GM12878 (cell line): ENCODE measurements at regions not wholly inside any gene's neighbourhood (a gene's known extent, or its start where the extent isn't known, plus 50 kb on each side); places are given as distances from the start of the nearest gene placed in this dataset.

Experiments used
- ATAC-seq: fragments of 200-7000 bp; cut with Tn5 transposase; 3 replicates; pipeline ENCODE4 v1.9.1; 2020; ENCODE audit warnings: mild to moderate bottlenecking, moderate library complexity
- BruUV-seq: library from RNA; stranded (reverse); fragments of 400-500 nt; replicated peaks from 2 replicates; lab custom pipeline; 2021; lab: Mats Ljungman, UMichigan
- CTCF ChIA-PET: fragments of 300-600 bp; sonication (Branson Sonifier 250); formaldehyde crosslinking; extraction: SDS; loops from one replicate; lab custom pipeline; 2021; ENCODE audit warnings: inconsistent platforms; lab: Yijun Ruan, JAX
- POLR2A ChIA-PET: fragments of 350-600 bp; formaldehyde crosslinking; extraction: SDS; loops from one replicate; lab custom pipeline; 2021; ENCODE audit warnings: inconsistent platforms; lab: Charles Lee
- RAD21 ChIA-PET: fragments of 300-600 bp; sonication (Branson Sonifier 250); formaldehyde crosslinking; loops from one replicate; lab custom pipeline; 2023; ENCODE audit warnings: antibody characterized with exemption; ENCODE audit not compliant: unreplicated experiment; lab: Charles Lee
- SMC1A ChIA-PET: fragments of 300-600 bp; sonication (Branson Sonifier 250); formaldehyde crosslinking; loops from one replicate; lab custom pipeline; 2023; ENCODE audit not compliant: unreplicated experiment, uncharacterized antibody; lab: Charles Lee
- DNase-seq: peaks from one replicate; pipeline ENCODE4 v3.0.0-alpha.2; 2011; ENCODE audit warnings: low read depth, low spot score
- FAIRE-seq: peaks from 3 replicates; lab custom pipeline; 2011; peaks lifted over from hg19 to GRCh38; lab: Jason Lieb, UNC
- H2AFZ ChIP-seq: 2 replicates; pipeline ENCODE4 v1.6.0; 2011; ENCODE audit warnings: low read depth, low read length, control low read depth; ENCODE audit not compliant: control insufficient read depth
- H3K27ac ChIP-seq: 2 replicates; pipeline ENCODE4 v1.5.1; 2011; ENCODE audit warnings: control low read depth; ENCODE audit not compliant: control insufficient read depth, insufficient read depth
- H3K27me3 ChIP-seq, 2 experiments: replicated peaks in 1 of 2; 2 replicates each; pipeline versions ENCODE4 v1.6.0 to v1.6.1; 2011; ENCODE audit warnings: low read length in 1 of 2; ENCODE audit not compliant: control insufficient read depth in 2 of 2, insufficient read depth in 2 of 2
- H3K36me3 ChIP-seq, 2 experiments: 2 replicates each; pipeline ENCODE4 v1.5.1; 2011; ENCODE audit warnings: low read length in 1 of 2; ENCODE audit not compliant: control insufficient read depth in 2 of 2, insufficient read depth in 2 of 2
- H3K4me1 ChIP-seq: 2 replicates; pipeline ENCODE4 v1.6.1; 2011; ENCODE audit warnings: mild to moderate bottlenecking, low read length, moderate library complexity, mixed read lengths; ENCODE audit not compliant: control insufficient read depth, insufficient read depth
- H3K4me2 ChIP-seq: 2 replicates; pipeline ENCODE4 v1.6.0; 2011; ENCODE audit warnings: control low read depth; ENCODE audit not compliant: control insufficient read depth, insufficient read depth
- H3K4me3 ChIP-seq: fragments of 200-600 bp; sonication (generic); 2 replicates; pipeline ENCODE4 v1.5.1; 2016
- H3K79me2 ChIP-seq: 2 replicates; pipeline ENCODE4 v1.6.0; 2011; ENCODE audit warnings: low read length; ENCODE audit not compliant: control insufficient read depth, insufficient read depth
- H3K9ac ChIP-seq: 2 replicates; pipeline ENCODE4 v1.8.0; 2011; ENCODE audit warnings: low read length, control low read depth, mixed read lengths; ENCODE audit not compliant: control insufficient read depth, insufficient read depth
- H3K9me3 ChIP-seq: replicated peaks from 3 replicates; pipeline ENCODE4 v1.5.1; 2011; ENCODE audit warnings: mild to moderate bottlenecking, low read length; ENCODE audit not compliant: control insufficient read depth, insufficient read depth
- H4K20me1 ChIP-seq: 2 replicates; pipeline ENCODE4 v1.6.0; 2011; ENCODE audit not compliant: control insufficient read depth, insufficient read depth
- ATF2 ChIP-seq: IDR thresholded peaks from 2 replicates; pipeline ENCODE4 v1.6.1; 2012; ENCODE audit warnings: low read length, inconsistent platforms
- CBX3 ChIP-seq: fragments of 200-600 bp; sonication (generic); IDR thresholded peaks from 2 replicates; pipeline ENCODE4 v1.6.1; 2016; ENCODE audit warnings: low read depth, borderline replicate concordance
- E2F8 ChIP-seq: fragments of 450-650 bp; IDR thresholded peaks from 2 replicates; pipeline ENCODE4 v1.6.1; 2018; ENCODE audit warnings: mild to moderate bottlenecking, low read depth, moderate library complexity; ENCODE audit not compliant: partially characterized antibody
- EED ChIP-seq: sonication (generic); IDR thresholded peaks from 2 replicates; pipeline ENCODE4 v1.6.1; 2016; ENCODE audit warnings: antibody characterized with exemption, low read depth
- NFIC ChIP-seq: IDR thresholded peaks from 2 replicates; pipeline ENCODE4 v1.6.1; 2012; ENCODE audit warnings: low read depth, mild to moderate bottlenecking, inconsistent platforms, low read length, moderate library complexity
- NR2C1 ChIP-seq: fragments of 450-650 bp; IDR thresholded peaks from 2 replicates; pipeline ENCODE4 v1.6.1; 2017; ENCODE audit warnings: antibody characterized with exemption, mild to moderate bottlenecking, moderate library complexity
- PAX5 ChIP-seq: IDR thresholded peaks from 2 replicates; pipeline ENCODE4 v1.6.1; 2011; ENCODE audit warnings: low read depth, low read length, borderline replicate concordance
- TAF1 ChIP-seq: IDR thresholded peaks from 2 replicates; pipeline ENCODE4 v1.6.1; 2011; ENCODE audit warnings: mild to moderate bottlenecking, low read depth, low read length, borderline replicate concordance
- TCF7 ChIP-seq: IDR thresholded peaks from 2 replicates; pipeline ENCODE4 v1.6.1; 2014; ENCODE audit warnings: antibody characterized with exemption, borderline replicate concordance
- YY1 ChIP-seq: IDR thresholded peaks from 2 replicates; pipeline ENCODE4 v1.6.1; 2011; ENCODE audit warnings: low read depth, mild to moderate bottlenecking, low read length
- ZNF687 ChIP-seq: fragments of 450-650 bp; IDR thresholded peaks from 2 replicates; pipeline ENCODE4 v1.6.1; 2017; ENCODE audit warnings: mild to moderate bottlenecking, moderate library complexity
- WGBS: methylation state at CpG from one replicate; pipeline ENCODE4 v1.1.6; 2016; ENCODE audit warnings: low lambda C conversion rate; ENCODE audit not compliant: insufficient replicate concordance, insufficient coverage; ENCODE audit errors: missing lambda C conversion rate; 5-methylcytosine and 5-hydroxymethylcytosine counted together
- in situ Hi-C: fragments of 300-500 bp; cut with MboI; formaldehyde crosslinking; loops from 9 replicates; pipeline ENCODE4 v1.14.3; 2018; ENCODE audit warnings: mixed read lengths
- intact Hi-C: fragments of 100-400 bp; cut with micrococcal nuclease; formaldehyde crosslinking; loops from one replicate; pipeline ENCODE4 v1.14.2; 2022; ENCODE audit not compliant: unreplicated experiment

- TF ChIP-seq E2F8 (no peak), YY1 (no peak), ATF2 (no peak)
- TF ChIP-seq, all 136 proteins: peak for 0
Measured at GRCh38 chr7:124261710-124262109, 228.8 kb upstream of the TMEM229A start (continued).

GRCh38 chr7:124257638-124258308 lies 224.9 kb upstream of the TMEM229A start:
- no peaks in the 10 kb centered on the region for H3K36me3 ChIP-seq
- DNase-seq = no peak
- 10% methylated on average over 5 of the region's 5 CpGs for WGBS
- no peak overlapping the region for H3K27ac ChIP-seq
- no peak overlapping the region for H3K9ac ChIP-seq
- in situ Hi-C loops = no loop called here
- ChIA-PET POLR2A (no interaction called here), RAD21 (no interaction called here), SMC1A (interaction anchor here (0.7 kb wide), 1 partner anchor 9 kb away, joined by 3 read pairs; no protein-coding TSS in a partner anchor), CTCF (no interaction called here)
- intact Hi-C loops = no loop called here
- H3K79me2 ChIP-seq = no peaks in the 10 kb centered on the region
- no peak for FAIRE-seq
- H3K9me3 ChIP-seq = no peaks in the 10 kb centered on the region
- H4K20me1 ChIP-seq = no peaks in the 10 kb centered on the region
- no peak overlapping the region for H2AFZ ChIP-seq
- no peaks in the 10 kb centered on the region for H3K27me3 ChIP-seq
- BruUV-seq = no TSS peak
- H3K4me2 ChIP-seq = no peak overlapping the region
- no peak overlapping the region for H3K4me3 ChIP-seq
- H3K4me1 ChIP-seq = no peaks in the 10 kb centered on the region
- peak; percentile 85 for ATAC-seq
- peak; percentile 26; the same call in 1 of the 2 replicates for TF ChIP-seq ATF2
- no peak for TF ChIP-seq PAX5
- TF ChIP-seq CBX3 = no peak
- TF ChIP-seq TAF1 = no peak
- 0 out of 2 replicates have a peak, but pooled peaks have one; percentile 41 for TF ChIP-seq EED
- peak; percentile 82 for TF ChIP-seq NFIC
- peak; percentile 85 for TF ChIP-seq TCF7
- TF ChIP-seq ZNF687 = no peak
- TF ChIP-seq NR2C1 = no peak
